Spleen (tissue), 7 donors: ENCODE measurements at regions not wholly inside any gene's neighbourhood (a gene's known extent, or its start where the extent isn't known, plus 50 kb on each side); places are given as distances from the start of the nearest gene placed in this dataset.

ENCODE experiments used
- CTCF ChIP-seq, 11 experiments: fragments of 200-600 bp in 7 of 11; fragments of 450-650 bp in 4 of 11; sonication (generic) in 4 of 11; IDR thresholded peaks in 8 of 11; conservative IDR thresholded peaks in 3 of 11; 1 replicate in 7 of 11; 2 replicates in 4 of 11; pipeline versions ENCODE4 v1.4.0 to v1.8.0; 2016 to 2021; ENCODE audit warnings: antibody characterized with exemption in 11 of 11, inconsistent platforms in 4 of 11, mild to moderate bottlenecking in 1 of 11
- POLR2A ChIP-seq, 3 donors: fragments of 450-650 bp; IDR thresholded peaks; one replicate each; pipeline ENCODE4 v1.5.1; 2017; ENCODE audit warnings: antibody characterized with exemption in 3 of 3, mild to moderate bottlenecking in 1 of 3
- POLR2AphosphoS5 ChIP-seq, 3 donors: sonication (generic); formaldehyde crosslinking; IDR thresholded peaks; one replicate each; pipeline ENCODE4 v1.5.1; 2017; ENCODE audit warnings: antibody characterized with exemption in 3 of 3
- donor health status: DM: no; HTN: no; CAD: no; lungs with moderate emphysema.
- donor health status: DM: no; HTN: no; CAD: no.
- donor health status: DM: no; HTN: no; CAD: no.

- TF ChIP-seq CTCF (IDR thresholded peaks at IDR 0.05 in 8 of 11, conservative IDR thresholded peaks at IDR 0.05 in 3 of 11), result no peak
- no peak for TF ChIP-seq POLR2A (IDR thresholded peaks at IDR 0.05)
- no peak for TF ChIP-seq POLR2AphosphoS5 (IDR thresholded peaks at IDR 0.05)
These were observed 100.3 kb downstream of the FAM161A start for GRCh38 chr2:61753512-61753911.
